Activated naive CD8-positive, alpha-beta T cell treated with anti-CD3 and anti-CD28 coated beads for 36 hours (primary cell): ENCODE measurements at regions not wholly inside any gene's neighbourhood (a gene's known extent, or its start where the extent isn't known, plus 50 kb on each side); places are given as distances from the start of the nearest gene placed in this dataset.
A peak's percentile ranks its signal among the peaks of the same experiment; 100 is the strongest.

ENCODE experiments used
- DNase-seq: peaks from one replicate; pipeline ENCODE4 v3.0.0; 2021
- H3K27ac Mint-ChIP-seq: one replicate; pipeline ENCODE4 v1.8.0; 2022; ENCODE audit warnings: mild to moderate bottlenecking, moderate library complexity, mixed read lengths
- H3K27me3 Mint-ChIP-seq: one replicate; pipeline ENCODE4 v1.8.0; 2022; ENCODE audit warnings: mild to moderate bottlenecking, mixed read lengths
- H3K36me3 Mint-ChIP-seq: one replicate; pipeline ENCODE4 v1.8.0; 2021; ENCODE audit warnings: mild to moderate bottlenecking, mixed read lengths
- H3K4me1 Mint-ChIP-seq: one replicate; pipeline ENCODE4 v1.8.0; 2021; ENCODE audit warnings: mixed read lengths
- H3K4me3 Mint-ChIP-seq: one replicate; pipeline ENCODE4 v1.8.0; 2022; ENCODE audit warnings: mild to moderate bottlenecking, moderate library complexity, mixed read lengths
- H3K9me3 Mint-ChIP-seq: one replicate; pipeline ENCODE4 v1.8.0; 2022; ENCODE audit warnings: mixed read lengths

GRCh38 chr2:166634706-166635105, 140.7 kb upstream of the SCN7A start:
- no peak for DNase-seq
- no peak overlapping the region for H3K4me3 Mint-ChIP-seq
- no peaks in the 10 kb centered on the region for H3K9me3 Mint-ChIP-seq
- H3K36me3 Mint-ChIP-seq, result no peaks in the 10 kb centered on the region
- no peaks in the 10 kb centered on the region for H3K4me1 Mint-ChIP-seq
- no peak overlapping the region for H3K27ac Mint-ChIP-seq
- no peaks in the 10 kb centered on the region for H3K27me3 Mint-ChIP-seq

GRCh38 chr2:166632616-166633015, 138.6 kb upstream of the SCN7A start:
- no peaks in the 10 kb centered on the region for H3K27me3 Mint-ChIP-seq
- no peaks in the 10 kb centered on the region for H3K9me3 Mint-ChIP-seq
- no peaks in the 10 kb centered on the region for H3K4me1 Mint-ChIP-seq
- no peaks in the 10 kb centered on the region for H3K36me3 Mint-ChIP-seq
- no peak overlapping the region for H3K4me3 Mint-ChIP-seq
- no peak overlapping the region for H3K27ac Mint-ChIP-seq
- DNase-seq, result no peak

DNA sequence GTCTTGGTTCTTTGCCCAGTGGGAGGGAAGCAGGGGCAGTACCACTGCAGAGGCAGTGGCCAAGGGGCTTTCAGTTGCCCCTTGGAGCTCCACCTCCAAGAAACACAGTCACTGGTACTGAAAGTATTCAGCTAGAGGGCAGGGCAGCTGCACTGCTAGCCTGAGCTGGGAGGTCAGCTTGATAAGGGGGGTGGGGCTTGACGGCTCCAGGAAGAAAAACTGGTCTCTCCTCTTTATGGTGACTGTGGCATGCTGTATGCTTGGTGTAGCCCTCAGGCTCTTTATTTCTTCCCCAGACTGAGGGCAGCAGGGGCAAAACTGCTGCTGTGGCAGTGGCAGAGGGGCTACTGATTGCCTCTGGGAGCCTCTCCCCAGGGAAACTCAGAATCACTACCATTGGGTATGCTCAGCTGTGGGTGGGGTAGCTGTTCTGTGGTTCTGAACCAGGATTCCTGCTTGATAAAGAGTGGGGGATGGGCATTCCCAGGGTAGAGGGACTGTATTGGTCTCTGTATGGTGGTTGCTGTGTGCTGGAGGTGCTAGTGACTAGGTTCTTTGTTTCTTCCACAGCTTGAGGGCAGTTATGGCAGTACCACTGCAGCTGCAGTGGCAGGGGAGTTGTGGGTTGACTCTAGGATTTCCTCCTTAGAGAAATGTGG, 134.6 kb upstream of the SCN7A start:
- H3K27ac Mint-ChIP-seq, result no peak overlapping the region

GRCh38 chr2:166627893-166628292, 133.8 kb upstream of the SCN7A start:
- Mint-ChIP-seq H3K4me3 (no peak overlapping the region), H3K9me3 (peaks cover 4% of the 10 kb centered on the region), H3K36me3 (no peaks in the 10 kb centered on the region), H3K27ac (no peak overlapping the region), H3K27me3 (peaks cover 3% of the 10 kb centered on the region), H3K4me1 (no peaks in the 10 kb centered on the region)
- DNase-seq, result no peak

More for the DNA sequence above, 134.6 kb upstream of the SCN7A start:
- DNase-seq, result no peak
- Mint-ChIP-seq H3K36me3 (no peaks in the 10 kb centered on the region), H3K4me3 (no peak overlapping the region), H3K27me3 (peaks cover 2% of the 10 kb centered on the region), H3K4me1 (no peaks in the 10 kb centered on the region), H3K9me3 (peaks cover 2% of the 10 kb centered on the region)

- Mint-ChIP-seq H3K4me3 (no peak overlapping the region), H3K27me3 (peaks cover 3% of the 10 kb centered on the region), H3K27ac (no peak overlapping the region), H3K9me3 (peaks cover 4% of the 10 kb centered on the region), H3K4me1 (peaks cover 10% of the 10 kb centered on the region), H3K36me3 (no peaks in the 10 kb centered on the region)
- no peak for DNase-seq
Measured at GRCh38 chr2:166625670-166626069, 131.6 kb upstream of the SCN7A start.

GRCh38 chr2:166614503-166614902, 120.5 kb upstream of the SCN7A start:
- H3K36me3 Mint-ChIP-seq, result no peaks in the 10 kb centered on the region

GRCh38 chr2:166614029-166614428, 120.0 kb upstream of the SCN7A start:
- peaks cover 11% of the 10 kb centered on the region for H3K4me1 Mint-ChIP-seq
- DNase-seq, result no peak
- no peaks in the 10 kb centered on the region for H3K36me3 Mint-ChIP-seq
- H3K27ac Mint-ChIP-seq, result no peak overlapping the region
- H3K4me3 Mint-ChIP-seq, result no peak overlapping the region
- peaks cover 37% of the 10 kb centered on the region for H3K27me3 Mint-ChIP-seq
- H3K9me3 Mint-ChIP-seq, result peaks cover 1% of the 10 kb centered on the region

More at GRCh38 chr2:166614503-166614902, 120.5 kb upstream of the SCN7A start:
- peaks cover 1% of the 10 kb centered on the region for H3K9me3 Mint-ChIP-seq
- H3K4me3 Mint-ChIP-seq, result no peak overlapping the region
- peaks cover 11% of the 10 kb centered on the region for H3K4me1 Mint-ChIP-seq
- no peak overlapping the region for H3K27ac Mint-ChIP-seq
- H3K27me3 Mint-ChIP-seq, result peaks cover 35% of the 10 kb centered on the region
- no peak for DNase-seq

GRCh38 chr2:166613226-166613625, 119.2 kb upstream of the SCN7A start:
- H3K4me1 Mint-ChIP-seq, result peaks cover 11% of the 10 kb centered on the region
- DNase-seq, result no peak
- no peaks in the 10 kb centered on the region for H3K36me3 Mint-ChIP-seq
- peaks cover 1% of the 10 kb centered on the region for H3K9me3 Mint-ChIP-seq
- peaks cover 45% of the 10 kb centered on the region for H3K27me3 Mint-ChIP-seq
- no peak overlapping the region for H3K4me3 Mint-ChIP-seq
- no peak overlapping the region for H3K27ac Mint-ChIP-seq

GRCh38 chr2:166612214-166612613, 118.2 kb upstream of the SCN7A start:
- no peak overlapping the region for H3K27ac Mint-ChIP-seq
- no peaks in the 10 kb centered on the region for H3K36me3 Mint-ChIP-seq
- no peak for DNase-seq
- H3K9me3 Mint-ChIP-seq, result peaks cover 1% of the 10 kb centered on the region
- no peak overlapping the region for H3K4me3 Mint-ChIP-seq
- H3K4me1 Mint-ChIP-seq, result peaks cover 11% of the 10 kb centered on the region
- peaks cover 42% of the 10 kb centered on the region for H3K27me3 Mint-ChIP-seq

DNA sequence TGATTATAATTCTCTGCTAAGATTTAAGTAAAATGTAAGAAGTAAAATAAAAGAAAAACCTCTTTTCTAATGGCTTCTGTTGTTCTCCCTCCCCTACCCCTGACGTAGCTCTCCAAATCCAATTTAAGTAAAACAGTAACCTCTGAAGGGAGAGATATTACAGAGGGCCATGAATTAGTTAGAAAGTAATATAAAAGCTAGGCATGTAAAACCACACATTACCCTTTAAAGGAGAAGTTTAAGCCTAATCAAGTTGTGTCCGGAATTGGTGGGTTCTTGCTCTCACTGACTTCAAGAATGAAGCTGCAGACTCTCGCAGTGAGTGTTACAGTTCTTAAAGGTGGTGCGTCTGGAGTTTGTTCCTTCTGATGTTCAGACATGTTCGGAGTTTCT, 116.9 kb upstream of the SCN7A start:
- H3K27me3 Mint-ChIP-seq, result peaks cover 41% of the 10 kb centered on the region
- peaks cover 11% of the 10 kb centered on the region for H3K4me1 Mint-ChIP-seq
- no peak for DNase-seq
- peaks cover 1% of the 10 kb centered on the region for H3K9me3 Mint-ChIP-seq
- no peak overlapping the region for H3K27ac Mint-ChIP-seq
- peak overlapping the region; percentile 59 for H3K4me3 Mint-ChIP-seq
- no peaks in the 10 kb centered on the region for H3K36me3 Mint-ChIP-seq

DNA sequence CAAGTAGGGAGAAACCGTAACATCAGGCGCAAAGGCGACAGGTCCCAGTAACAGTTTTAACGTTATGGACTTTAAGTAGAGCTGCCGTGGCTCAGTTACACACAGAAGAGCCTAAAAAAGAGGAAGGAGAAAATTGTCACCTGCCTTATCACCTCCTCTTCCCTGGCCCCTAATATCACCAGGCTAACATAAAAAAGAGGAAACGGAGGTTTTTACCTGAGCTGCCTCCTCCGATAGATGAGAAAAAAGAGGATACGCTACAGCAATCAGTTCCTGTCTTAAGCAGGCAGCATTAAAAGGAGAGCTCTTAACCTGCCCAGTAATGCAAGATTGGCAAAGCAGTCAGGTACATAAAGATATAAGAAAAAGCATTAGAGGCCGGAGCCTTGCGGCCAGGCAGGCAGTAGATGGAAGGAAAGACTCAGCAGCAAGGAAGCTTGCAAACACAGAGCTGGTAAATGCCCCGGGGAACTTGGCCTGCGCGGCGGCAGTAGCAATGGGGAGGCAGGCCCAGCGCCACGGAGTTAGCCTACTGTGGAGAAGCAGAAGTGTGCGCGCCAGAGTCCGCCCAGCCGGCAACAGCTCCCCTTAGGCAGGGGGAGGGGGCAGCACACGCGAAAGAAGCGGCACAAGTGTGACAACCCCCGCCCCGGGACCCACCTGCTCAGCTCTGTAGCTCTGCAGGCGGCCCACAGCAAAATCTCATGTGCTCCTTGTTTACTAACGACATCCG, 116.3 kb upstream of the SCN7A start:
- Mint-ChIP-seq H3K27me3 (peaks cover 44% of the 10 kb centered on the region), H3K36me3 (no peaks in the 10 kb centered on the region), H3K27ac (no peak overlapping the region), H3K4me3 (peak overlapping the region; percentile 59), H3K4me1 (peaks cover 11% of the 10 kb centered on the region), H3K9me3 (peaks cover 1% of the 10 kb centered on the region)
- DNase-seq, result peak; percentile 11

GRCh38 chr2:166609183-166609959, 115.3 kb upstream of the SCN7A start:
- DNase-seq, result no peak
- peaks cover 44% of the 10 kb centered on the region for H3K27me3 Mint-ChIP-seq
- H3K4me1 Mint-ChIP-seq, result peaks cover 11% of the 10 kb centered on the region
- no peak overlapping the region for H3K4me3 Mint-ChIP-seq
- peaks cover 1% of the 10 kb centered on the region for H3K9me3 Mint-ChIP-seq
- H3K27ac Mint-ChIP-seq, result no peak overlapping the region
- no peaks in the 10 kb centered on the region for H3K36me3 Mint-ChIP-seq

GRCh38 chr2:166607880-166608279, 113.8 kb upstream of the SCN7A start:
- Mint-ChIP-seq H3K4me3 (no peak overlapping the region), H3K9me3 (peaks cover 1% of the 10 kb centered on the region), H3K36me3 (no peaks in the 10 kb centered on the region), H3K4me1 (peaks cover 11% of the 10 kb centered on the region), H3K27ac (no peak overlapping the region), H3K27me3 (peaks cover 40% of the 10 kb centered on the region)
- no peak for DNase-seq

DNA sequence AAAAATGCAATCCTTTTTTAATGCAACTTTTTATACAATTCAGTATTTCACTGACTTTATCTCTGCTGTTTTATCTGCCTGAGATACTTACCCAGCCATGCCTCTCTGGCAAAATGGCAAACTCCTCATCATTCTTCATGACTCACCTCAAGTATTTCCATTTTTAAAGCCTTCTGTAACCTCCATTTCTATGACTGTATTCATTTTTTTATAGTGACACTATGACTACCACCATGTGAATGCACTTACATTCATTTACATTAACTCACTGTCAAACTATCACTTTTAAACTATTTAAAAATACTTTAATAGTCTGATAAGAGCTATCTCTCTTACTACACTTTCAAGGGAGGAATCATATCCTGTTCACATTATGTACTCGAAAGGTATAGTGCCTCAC, 99.4 kb upstream of the SCN7A start:
- Mint-ChIP-seq H3K36me3 (no peaks in the 10 kb centered on the region), H3K27me3 (no peaks in the 10 kb centered on the region)

GRCh38 chr2:166592750-166593149, 98.7 kb upstream of the SCN7A start:
- no peak for DNase-seq
- Mint-ChIP-seq H3K4me3 (no peak overlapping the region), H3K27ac (no peak overlapping the region), H3K9me3 (peaks cover 4% of the 10 kb centered on the region), H3K4me1 (no peaks in the 10 kb centered on the region), H3K36me3 (no peaks in the 10 kb centered on the region), H3K27me3 (no peaks in the 10 kb centered on the region)

More for the DNA sequence above, 99.4 kb upstream of the SCN7A start:
- no peak for DNase-seq
- Mint-ChIP-seq H3K9me3 (peaks cover 4% of the 10 kb centered on the region), H3K27ac (no peak overlapping the region), H3K4me1 (no peaks in the 10 kb centered on the region), H3K4me3 (no peak overlapping the region)
